GM12892 (cell line): ENCODE measurements at regions not wholly inside any gene's neighbourhood (a gene's known extent, or its start where the extent isn't known, plus 50 kb on each side); places are given as distances from the start of the nearest gene placed in this dataset.

Experiments
- POLR2A ChIP-seq: IDR thresholded peaks from 2 replicates; pipeline ENCODE4 v1.6.1; 2011; ENCODE audit warnings: low read depth, low read length, control low read depth
- POLR2AphosphoS5 ChIP-seq: IDR thresholded peaks from 2 replicates; pipeline ENCODE4 v1.6.1; 2011; ENCODE audit warnings: low read depth, low read length, control low read depth
- TAF1 ChIP-seq: IDR thresholded peaks from 2 replicates; pipeline ENCODE4 v1.6.1; 2011; ENCODE audit warnings: low read depth, mild to moderate bottlenecking, control low read depth, low read length, borderline replicate concordance

- TF ChIP-seq POLR2A, result no peak
- no peak for TF ChIP-seq POLR2AphosphoS5
- TF ChIP-seq TAF1, result no peak
Measured at GRCh38 chr9:106478312-106478711, 384.7 kb upstream of the ZNF462 start.
